HG02885 (cell line): ENCODE measurements at regions not wholly inside any gene's neighbourhood (a gene's known extent, or its start where the extent isn't known, plus 50 kb on each side); places are given as distances from the start of the nearest gene placed in this dataset.
"Not testable (repeated sequence)": the region's sequence is repeated elsewhere in the genome, so short reads cannot be mapped to it uniquely, and the experiment has no call there.

Experiments used
- ATAC-seq: cut with Tn5 transposase; IDR thresholded peaks from one replicate; pipeline ENCODE4 v1.9.1; 2021; ENCODE audit warnings: mild to moderate bottlenecking; ENCODE audit not compliant: unreplicated experiment, poor library complexity

DNA sequence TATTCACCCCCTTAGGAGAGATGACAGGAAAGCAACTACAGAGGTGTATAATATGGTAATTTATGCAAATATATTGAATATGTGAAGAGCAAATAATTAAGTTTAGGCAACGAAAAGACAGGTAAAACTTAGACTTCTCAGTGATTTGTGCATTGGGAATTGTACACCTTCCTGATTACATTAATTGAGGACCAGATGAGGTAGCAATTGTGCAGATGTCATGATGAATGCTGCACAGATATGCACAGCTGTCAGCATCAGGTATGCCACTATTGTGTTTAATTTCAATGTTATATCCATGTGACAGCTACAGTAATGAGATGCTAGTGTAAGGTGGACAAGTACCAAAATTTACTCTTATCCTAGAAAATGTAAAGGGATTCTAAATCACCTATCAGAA, 267.2 kb upstream of the FSIP2 start:
- ATAC-seq, result no peak

GRCh38 chr2:185472574-185472973, 266.0 kb upstream of the FSIP2 start:
- ATAC-seq, result no peak

DNA sequence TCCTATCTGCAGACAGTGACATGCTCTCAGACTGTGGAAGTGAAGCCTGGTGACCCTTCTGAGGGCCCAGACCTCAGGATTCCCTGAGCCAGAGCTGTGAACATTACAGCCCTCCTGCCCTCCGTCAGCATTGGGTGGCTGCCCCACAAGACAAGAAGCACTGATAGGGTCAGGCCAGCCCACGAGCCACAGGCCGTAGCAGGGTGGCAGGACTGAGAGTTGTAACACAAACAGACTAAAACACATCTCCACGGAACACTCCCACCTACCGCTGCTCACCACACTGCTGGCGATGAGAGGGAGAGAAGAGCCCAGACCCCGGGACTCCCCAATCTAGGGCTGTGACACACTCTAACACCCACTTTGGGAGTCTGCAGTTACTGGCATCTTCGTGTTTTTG, 264.8 kb upstream of the FSIP2 start:
- no peak for ATAC-seq

GRCh38 chr2:185475914-185476313, 262.7 kb upstream of the FSIP2 start:
- ATAC-seq, result no peak

- no peak for ATAC-seq
Observed at GRCh38 chr2:185477452-185477851, 261.2 kb upstream of the FSIP2 start.

DNA sequence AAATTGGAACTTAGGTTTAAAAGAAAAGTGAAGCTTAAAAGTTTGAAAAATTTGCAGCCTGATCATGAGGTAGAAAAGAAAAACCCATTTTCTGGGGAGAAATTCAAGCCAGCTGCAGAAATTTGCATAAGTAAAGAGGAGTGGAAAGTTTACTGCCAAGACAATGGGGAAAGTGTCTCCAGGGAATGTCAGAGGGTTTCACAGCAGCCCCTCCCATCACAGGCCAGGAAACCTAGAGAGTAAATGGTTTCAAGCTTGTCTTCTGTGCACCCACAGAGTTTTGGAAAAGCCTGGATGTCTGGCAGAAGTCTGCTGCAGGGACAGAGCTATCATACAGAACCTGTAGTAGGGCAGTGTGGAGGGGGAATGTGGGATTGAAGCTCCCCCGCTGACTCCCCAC, 254.0 kb upstream of the FSIP2 start:
- ATAC-seq, result no peak

GRCh38 chr2:185502351-185502750, 236.3 kb upstream of the FSIP2 start:
- ATAC-seq, result no peak

- no peak for ATAC-seq
Observed at GRCh38 chr2:185507719-185508118, 230.9 kb upstream of the FSIP2 start.

- ATAC-seq, result no peak
Observed at GRCh38 chr2:185510060-185510459, 228.5 kb upstream of the FSIP2 start.

GRCh38 chr2:185511925-185512324, 226.7 kb upstream of the FSIP2 start:
- ATAC-seq, result no peak

GRCh38 chr2:185522472-185522871, 216.1 kb upstream of the FSIP2 start:
- no peak for ATAC-seq

- ATAC-seq, result not testable (repeated sequence)
Observed at GRCh38 chr2:185524242-185524641, 214.4 kb upstream of the FSIP2 start.

DNA sequence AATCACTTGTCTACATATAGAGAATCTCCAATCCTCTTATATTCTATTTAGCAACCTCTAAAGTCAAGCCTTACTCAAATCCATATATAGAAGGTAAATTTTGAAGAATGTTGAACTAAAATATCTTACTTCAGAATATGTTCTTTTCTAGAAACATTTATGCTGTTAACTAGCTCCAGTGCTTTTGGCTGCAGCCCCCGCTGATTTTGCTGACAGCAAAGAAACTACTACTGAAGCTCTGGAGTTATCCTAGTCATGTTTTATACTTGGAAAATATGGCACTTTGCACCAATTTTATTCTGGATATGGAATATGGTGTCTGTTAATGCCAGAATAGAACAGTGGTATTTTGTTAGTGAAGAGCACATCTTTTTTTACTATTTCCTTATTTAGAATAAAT, 212.4 kb upstream of the FSIP2 start:
- ATAC-seq, result no peak

GRCh38 chr2:185531721-185532120, 206.9 kb upstream of the FSIP2 start:
- no peak for ATAC-seq

GRCh38 chr2:185537689-185538088, 200.9 kb upstream of the FSIP2 start:
- ATAC-seq, result no peak

GRCh38 chr2:185567196-185567595, 171.4 kb upstream of the FSIP2 start:
- no peak for ATAC-seq

GRCh38 chr2:185567940-185568339, 170.7 kb upstream of the FSIP2 start:
- ATAC-seq, result no peak

GRCh38 chr2:185578322-185578721, 160.3 kb upstream of the FSIP2 start:
- ATAC-seq, result no peak

- ATAC-seq, result no peak
Observed at GRCh38 chr2:185583058-185583816, 155.4 kb upstream of the FSIP2 start.

- not testable (repeated sequence) for ATAC-seq
Observed at GRCh38 chr2:185585165-185585564, 153.4 kb upstream of the FSIP2 start.

DNA sequence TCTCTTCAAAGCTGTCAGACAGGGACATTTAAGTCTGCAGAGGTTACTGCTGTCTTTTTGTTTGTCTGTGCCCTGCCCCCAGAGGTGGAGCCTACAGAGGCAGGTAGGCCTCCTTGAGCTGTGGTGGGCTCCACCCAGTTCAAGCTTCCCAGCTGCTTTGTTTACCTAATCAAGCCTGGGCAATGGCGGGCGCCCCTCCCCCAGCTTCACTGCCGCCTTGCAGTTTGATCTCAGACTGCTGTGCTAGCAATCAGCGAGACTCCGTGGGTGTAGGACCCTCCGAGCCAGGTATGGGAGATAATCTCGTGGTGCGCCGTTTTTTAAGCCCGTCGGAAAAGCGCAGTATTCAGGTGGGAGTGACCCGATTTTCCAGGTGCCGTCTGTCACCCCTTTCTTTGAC, 147.3 kb upstream of the FSIP2 start:
- ATAC-seq, result not testable (repeated sequence)

GRCh38 chr2:185607945-185608344, 130.7 kb upstream of the FSIP2 start:
- no peak for ATAC-seq
